Endothelial cell of umbilical vein (primary cell): ENCODE measurements at regions not wholly inside any gene's neighbourhood (a gene's known extent, or its start where the extent isn't known, plus 50 kb on each side); places are given as distances from the start of the nearest gene placed in this dataset.

ENCODE experiments used
- BruUV-seq: library from RNA; stranded (reverse); fragments of 400-500 nt; replicated peaks from 2 replicates; lab custom pipeline; 2021; lab: Mats Ljungman, UMichigan
- CTCF ChIA-PET: fragments of 300-600, 350-600 bp; sonication (Branson Sonifier 250); formaldehyde crosslinking; loops from one replicate; lab custom pipeline; 2021; ENCODE audit warnings: antibody characterized with exemption, inconsistent platforms; lab: Charles Lee
- POLR2A ChIA-PET: fragments of 300-600, 350-600 bp; sonication (Branson Sonifier 250); formaldehyde crosslinking; loops from one replicate; lab custom pipeline; 2021; ENCODE audit warnings: antibody characterized with exemption, inconsistent platforms; lab: Charles Lee
- DNase-seq: peaks from one replicate; pipeline ENCODE4 v3.0.0-alpha.2; 2011; ENCODE audit warnings: low read depth, low spot score
- FAIRE-seq: peaks from 2 replicates; lab custom pipeline; 2011; peaks lifted over from hg19 to GRCh38; lab: Jason Lieb, UNC
- H2AFZ ChIP-seq: 2 replicates; pipeline ENCODE4 v1.6.0; 2012; ENCODE audit warnings: low read depth, low read length, control low read depth, inconsistent platforms
- H3K27ac ChIP-seq: 2 replicates; pipeline ENCODE4 v1.5.1; 2011; ENCODE audit warnings: low read depth, mild to moderate bottlenecking, control low read depth, low read length, moderate library complexity; ENCODE audit not compliant: insufficient read depth
- H3K27me3 ChIP-seq, 2 experiments: 2 replicates each; pipeline versions ENCODE4 v1.6.0 to v1.6.1; 2011; ENCODE audit warnings: low read length in 2 of 2, mixed read lengths in 1 of 2; ENCODE audit not compliant: control insufficient read depth in 2 of 2, insufficient read depth in 2 of 2
- H3K36me3 ChIP-seq, 2 experiments: 2 replicates in 1 of 2; 3 replicates in 1 of 2; pipeline ENCODE4 v1.5.1; 2011; ENCODE audit warnings: low read length in 2 of 2, mild to moderate bottlenecking in 1 of 2, moderate library complexity in 1 of 2; ENCODE audit not compliant: control insufficient read depth in 2 of 2, insufficient read depth in 2 of 2; ENCODE audit errors: extremely low read depth in 1 of 2
- H3K4me1 ChIP-seq: 3 replicates; pipeline ENCODE4 v1.5.1; 2011; ENCODE audit warnings: mild to moderate bottlenecking, low read length; ENCODE audit not compliant: control insufficient read depth, insufficient read depth; ENCODE audit errors: extremely low read depth
- H3K4me2 ChIP-seq: 2 replicates; pipeline ENCODE4 v1.6.1; 2011; ENCODE audit warnings: low read length, control low read depth, mixed read lengths; ENCODE audit not compliant: insufficient read depth
- H3K4me3 ChIP-seq, 3 experiments: fragments of 200-600 bp in 1 of 3; sonication (generic), shearing (Covaris generic) in 1 of 3; replicated peaks in 1 of 3; 2 replicates each; pipeline ENCODE4 v1.5.1; 2011 to 2016; ENCODE audit warnings: control low read depth in 3 of 3, low read length in 3 of 3, mild to moderate bottlenecking in 2 of 3, inconsistent platforms in 1 of 3, low read depth in 1 of 3, moderate library complexity in 1 of 3; ENCODE audit not compliant: insufficient read depth in 1 of 3
- H3K79me2 ChIP-seq: 2 replicates; pipeline ENCODE4 v1.6.0; 2012; ENCODE audit warnings: low read length, inconsistent platforms; ENCODE audit not compliant: control insufficient read depth, insufficient read depth
- H3K9ac ChIP-seq: replicated peaks from 2 replicates; pipeline ENCODE3; 2011; ENCODE audit warnings: low read length, control low read depth; ENCODE audit not compliant: insufficient read depth; ENCODE audit errors: extremely low read depth
- H3K9me1 ChIP-seq: replicated peaks from 3 replicates; pipeline ENCODE4 v1.6.0; 2011; ENCODE audit warnings: mild to moderate bottlenecking, low read length; ENCODE audit not compliant: control insufficient read depth, insufficient read depth; ENCODE audit errors: extremely low read depth
- H3K9me3 ChIP-seq: replicated peaks from 2 replicates; pipeline ENCODE4 v1.5.1; 2012; ENCODE audit warnings: low read length, inconsistent platforms; ENCODE audit not compliant: control insufficient read depth, insufficient read depth
- H4K20me1 ChIP-seq: replicated peaks from 2 replicates; pipeline ENCODE3; 2011; ENCODE audit warnings: mild to moderate bottlenecking, low read length; ENCODE audit not compliant: control insufficient read depth, insufficient read depth; ENCODE audit errors: extremely low read depth
- EZH2 ChIP-seq: IDR thresholded peaks from 2 replicates; pipeline ENCODE4 v1.6.1; 2012; ENCODE audit warnings: borderline replicate concordance, low read depth, mild to moderate bottlenecking, moderate library complexity, low read length, inconsistent platforms; ENCODE audit not compliant: severe bottlenecking
- GATA2 ChIP-seq: IDR thresholded peaks from 2 replicates; pipeline ENCODE4 v1.7.0; 2011; ENCODE audit warnings: low read depth, mild to moderate bottlenecking, moderate library complexity, mixed read lengths, low read length; ENCODE audit not compliant: insufficient read length, insufficient read depth
- POLR2A ChIP-seq: IDR thresholded peaks from 2 replicates; pipeline ENCODE4 v1.6.1; 2012; ENCODE audit warnings: low read depth, mild to moderate bottlenecking, control low read depth, low read length
- dilution Hi-C: fragments of 300-500 bp; cut with MboI; formaldehyde crosslinking; loops from one replicate; pipeline ENCODE4 v1.15.0; 2019; ENCODE audit warnings: low sequenced_read_pairs; ENCODE audit not compliant: extremely low pct_ligation_motif_present
- intact Hi-C: fragments of 100-400 bp; cut with micrococcal nuclease; formaldehyde crosslinking; loops from one replicate; pipeline ENCODE4 v1.10.0; 2022
- TF ChIP-seq, protein P1 (sequence below), 2 donors: IDR thresholded peaks; 1 replicate in 1 of 2; 2 replicates in 1 of 2; pipeline ENCODE4 v1.5.1; 2011; ENCODE audit warnings: low read length in 2 of 2, mild to moderate bottlenecking in 2 of 2, moderate library complexity in 2 of 2, control low read depth in 1 of 2, inconsistent platforms in 1 of 2, low read depth in 1 of 2; ENCODE audit not compliant: insufficient read depth in 1 of 2; ENCODE audit errors: extremely low read depth in 1 of 2

DNA sequence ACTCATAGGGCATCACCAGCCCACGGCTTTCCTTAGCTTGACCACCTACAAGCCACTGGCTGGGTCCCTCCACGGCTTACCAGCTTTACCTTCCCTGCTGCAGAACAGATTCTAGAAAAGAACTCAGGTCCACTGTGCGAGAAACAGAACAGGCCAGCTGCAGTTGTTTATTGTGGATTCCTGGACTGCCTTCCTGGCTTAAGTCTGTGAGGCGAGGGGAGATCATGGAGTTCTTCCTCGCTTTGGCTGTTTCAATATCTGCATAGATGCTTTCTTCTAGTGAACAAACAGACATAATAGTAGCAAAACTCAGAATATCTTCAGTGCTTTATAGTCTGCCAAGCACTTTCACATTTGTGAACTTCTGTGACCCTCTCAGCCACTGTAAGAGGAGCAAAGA is 162.9 kb upstream of the HABP2 start:
- H3K4me1 ChIP-seq: peaks cover 7% of the 10 kb centered on the region
- no peaks in the 10 kb centered on the region for H3K79me2 ChIP-seq
- no peak overlapping the region for H2AFZ ChIP-seq
- dilution Hi-C loops (no loop called here), intact Hi-C loops (loop anchor here (10.0 kb wide), 3 partner anchors 525 to 945 kb away; partner anchors contain the start of genes VTI1A and ZDHHC6)
- peaks cover 4 to 5% of the 10 kb centered on the region in 2 experiments for H3K27me3 ChIP-seq
- ChIA-PET CTCF (no interaction called here), POLR2A (no interaction called here)
- TF ChIP-seq POLR2A (no peak), GATA2 (no peak), EZH2 (no peak)
- H3K27ac ChIP-seq: no peak overlapping the region
- BruUV-seq: no TSS peak
- no peak overlapping the region for H3K4me3 ChIP-seq
- H3K4me2 ChIP-seq: no peak overlapping the region
- H3K9ac ChIP-seq: no peak overlapping the region
- no peaks in the 10 kb centered on the region for H4K20me1 ChIP-seq
- no peaks in the 10 kb centered on the region for H3K36me3 ChIP-seq
- DNase-seq (no peak), FAIRE-seq (no peak)
- H3K9me1 ChIP-seq: no peaks in the 10 kb centered on the region
- no peaks in the 10 kb centered on the region for H3K9me3 ChIP-seq

DNA sequence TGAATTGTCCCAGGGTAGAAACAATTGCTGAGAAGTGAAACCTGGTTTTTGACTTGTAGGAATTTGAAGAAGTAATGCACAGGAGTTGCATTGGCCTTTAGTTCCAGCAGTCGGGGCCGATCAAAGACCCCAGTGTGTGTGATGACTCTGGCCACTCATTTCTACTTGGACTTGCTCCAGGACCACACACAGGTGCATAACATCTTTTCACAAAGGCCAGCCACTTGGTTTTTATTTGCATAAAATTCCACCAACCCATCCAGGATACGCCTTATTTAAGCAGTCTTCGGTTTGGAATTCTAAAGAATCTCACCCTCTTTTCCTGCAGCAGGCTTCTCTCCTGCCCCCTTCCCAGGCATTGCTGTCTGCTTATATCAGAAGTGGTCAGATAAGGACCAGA is 162.0 kb upstream of the HABP2 start:
- BruUV-seq: no TSS peak
- H3K27ac ChIP-seq: no peak overlapping the region
- no peak for FAIRE-seq
- H3K79me2 ChIP-seq: no peaks in the 10 kb centered on the region
- H4K20me1 ChIP-seq: no peaks in the 10 kb centered on the region
- no peaks in the 10 kb centered on the region for H3K9me3 ChIP-seq
- H3K36me3 ChIP-seq: no peaks in the 10 kb centered on the region
- ChIA-PET POLR2A (no interaction called here), CTCF (no interaction called here)
- intact Hi-C loops (no loop called here), dilution Hi-C loops (no loop called here)
- TF ChIP-seq, protein P1, sequence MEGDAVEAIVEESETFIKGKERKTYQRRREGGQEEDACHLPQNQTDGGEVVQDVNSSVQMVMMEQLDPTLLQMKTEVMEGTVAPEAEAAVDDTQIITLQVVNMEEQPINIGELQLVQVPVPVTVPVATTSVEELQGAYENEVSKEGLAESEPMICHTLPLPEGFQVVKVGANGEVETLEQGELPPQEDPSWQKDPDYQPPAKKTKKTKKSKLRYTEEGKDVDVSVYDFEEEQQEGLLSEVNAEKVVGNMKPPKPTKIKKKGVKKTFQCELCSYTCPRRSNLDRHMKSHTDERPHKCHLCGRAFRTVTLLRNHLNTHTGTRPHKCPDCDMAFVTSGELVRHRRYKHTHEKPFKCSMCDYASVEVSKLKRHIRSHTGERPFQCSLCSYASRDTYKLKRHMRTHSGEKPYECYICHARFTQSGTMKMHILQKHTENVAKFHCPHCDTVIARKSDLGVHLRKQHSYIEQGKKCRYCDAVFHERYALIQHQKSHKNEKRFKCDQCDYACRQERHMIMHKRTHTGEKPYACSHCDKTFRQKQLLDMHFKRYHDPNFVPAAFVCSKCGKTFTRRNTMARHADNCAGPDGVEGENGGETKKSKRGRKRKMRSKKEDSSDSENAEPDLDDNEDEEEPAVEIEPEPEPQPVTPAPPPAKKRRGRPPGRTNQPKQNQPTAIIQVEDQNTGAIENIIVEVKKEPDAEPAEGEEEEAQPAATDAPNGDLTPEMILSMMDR (IDR thresholded peaks at IDR 0.05; ENCODE audit: extremely low read depth in 1 of 2, insufficient read depth in 1 of 2, low read depth in 1 of 2, low read length in 2 of 2): no peak
- no peak overlapping the region for H2AFZ ChIP-seq
- H3K4me3 ChIP-seq: no peak overlapping the region
- no peak overlapping the region for H3K4me2 ChIP-seq
- no peaks in the 10 kb centered on the region for H3K9me1 ChIP-seq
- peaks cover 4 to 5% of the 10 kb centered on the region in 2 experiments for H3K27me3 ChIP-seq
- no peak overlapping the region for H3K9ac ChIP-seq
- DNase-seq: no peak
- peaks cover 4% of the 10 kb centered on the region for H3K4me1 ChIP-seq
